ENCODE measurements at regions not wholly inside any gene's neighbourhood (a gene's known extent, or its start where the extent isn't known, plus 50 kb on each side); places are given as distances from the start of the nearest gene placed in this dataset.

DNA sequence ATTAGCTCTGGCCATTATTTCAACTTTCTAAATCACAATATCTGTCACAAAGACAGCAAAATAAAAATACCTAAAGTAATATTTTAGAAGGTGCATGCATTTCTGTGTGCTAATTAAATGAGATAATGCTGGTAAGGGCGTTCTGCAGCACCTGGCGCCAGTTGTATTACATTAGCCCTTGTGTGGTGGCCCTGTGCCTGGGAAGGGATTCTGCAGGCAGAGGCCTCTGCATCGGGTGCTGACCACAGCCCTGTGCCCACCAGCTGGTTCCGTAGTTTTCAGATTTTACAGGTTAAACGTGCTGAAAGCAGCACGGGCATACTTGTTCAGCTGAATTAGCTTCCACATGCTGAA is 157.7 kb upstream of the PRKCQ start:
- TF ChIP-seq, protein P1, sequence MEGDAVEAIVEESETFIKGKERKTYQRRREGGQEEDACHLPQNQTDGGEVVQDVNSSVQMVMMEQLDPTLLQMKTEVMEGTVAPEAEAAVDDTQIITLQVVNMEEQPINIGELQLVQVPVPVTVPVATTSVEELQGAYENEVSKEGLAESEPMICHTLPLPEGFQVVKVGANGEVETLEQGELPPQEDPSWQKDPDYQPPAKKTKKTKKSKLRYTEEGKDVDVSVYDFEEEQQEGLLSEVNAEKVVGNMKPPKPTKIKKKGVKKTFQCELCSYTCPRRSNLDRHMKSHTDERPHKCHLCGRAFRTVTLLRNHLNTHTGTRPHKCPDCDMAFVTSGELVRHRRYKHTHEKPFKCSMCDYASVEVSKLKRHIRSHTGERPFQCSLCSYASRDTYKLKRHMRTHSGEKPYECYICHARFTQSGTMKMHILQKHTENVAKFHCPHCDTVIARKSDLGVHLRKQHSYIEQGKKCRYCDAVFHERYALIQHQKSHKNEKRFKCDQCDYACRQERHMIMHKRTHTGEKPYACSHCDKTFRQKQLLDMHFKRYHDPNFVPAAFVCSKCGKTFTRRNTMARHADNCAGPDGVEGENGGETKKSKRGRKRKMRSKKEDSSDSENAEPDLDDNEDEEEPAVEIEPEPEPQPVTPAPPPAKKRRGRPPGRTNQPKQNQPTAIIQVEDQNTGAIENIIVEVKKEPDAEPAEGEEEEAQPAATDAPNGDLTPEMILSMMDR (IDR thresholded peaks at IDR 0.05; ENCODE audit: low read depth, low read length) = no peak
- TF ChIP-seq POLR2A (IDR thresholded peaks at IDR 0.05; ENCODE audit: extremely low read depth, insufficient read length) = no peak
- TF ChIP-seq, protein P2, sequence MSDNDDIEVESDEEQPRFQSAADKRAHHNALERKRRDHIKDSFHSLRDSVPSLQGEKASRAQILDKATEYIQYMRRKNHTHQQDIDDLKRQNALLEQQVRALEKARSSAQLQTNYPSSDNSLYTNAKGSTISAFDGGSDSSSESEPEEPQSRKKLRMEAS (IDR thresholded peaks at IDR 0.05; ENCODE audit: low read depth, low read length) = no peak

Measured in NB4 (cell line).